ENCODE measurements at regions not wholly inside any gene's neighbourhood (a gene's known extent, or its start where the extent isn't known, plus 50 kb on each side); places are given as distances from the start of the nearest gene placed in this dataset.

DNA sequence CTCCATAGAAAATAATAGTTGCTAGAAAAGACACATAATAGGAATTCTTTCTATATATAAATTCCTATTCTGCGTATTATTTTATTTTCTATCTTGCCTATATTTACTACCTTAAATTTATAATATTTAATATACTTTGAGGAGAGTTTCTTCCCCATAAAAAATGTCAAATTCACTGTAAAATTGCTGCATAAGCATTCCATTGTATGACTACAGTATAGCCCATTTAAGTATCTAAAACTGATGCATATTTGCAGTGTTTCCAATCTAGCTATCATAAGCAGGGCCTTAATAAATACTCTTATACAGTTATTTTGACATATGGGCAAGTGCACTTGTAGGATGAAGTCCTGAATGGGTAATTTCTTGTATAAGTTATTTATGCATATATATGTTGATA, 1088.6 kb upstream of the EPHA6 start:
- TF ChIP-seq CTCF (IDR thresholded peaks at IDR 0.05; ENCODE audit: insufficient read depth, low read length, poor library complexity, severe bottlenecking) (no peak), EZH2phosphoT487 (conservative IDR thresholded peaks at IDR 0.05; ENCODE audit: low read length) (no peak)
